GM12892 (cell line): ENCODE measurements at regions not wholly inside any gene's neighbourhood (a gene's known extent, or its start where the extent isn't known, plus 50 kb on each side); places are given as distances from the start of the nearest gene placed in this dataset.

Experiments used
- POLR2A ChIP-seq: IDR thresholded peaks from 2 replicates; pipeline ENCODE4 v1.6.1; 2011; ENCODE audit warnings: low read depth, low read length, control low read depth
- POLR2AphosphoS5 ChIP-seq: IDR thresholded peaks from 2 replicates; pipeline ENCODE4 v1.6.1; 2011; ENCODE audit warnings: low read depth, low read length, control low read depth
- TAF1 ChIP-seq: IDR thresholded peaks from 2 replicates; pipeline ENCODE4 v1.6.1; 2011; ENCODE audit warnings: low read depth, mild to moderate bottlenecking, control low read depth, low read length, borderline replicate concordance

DNA sequence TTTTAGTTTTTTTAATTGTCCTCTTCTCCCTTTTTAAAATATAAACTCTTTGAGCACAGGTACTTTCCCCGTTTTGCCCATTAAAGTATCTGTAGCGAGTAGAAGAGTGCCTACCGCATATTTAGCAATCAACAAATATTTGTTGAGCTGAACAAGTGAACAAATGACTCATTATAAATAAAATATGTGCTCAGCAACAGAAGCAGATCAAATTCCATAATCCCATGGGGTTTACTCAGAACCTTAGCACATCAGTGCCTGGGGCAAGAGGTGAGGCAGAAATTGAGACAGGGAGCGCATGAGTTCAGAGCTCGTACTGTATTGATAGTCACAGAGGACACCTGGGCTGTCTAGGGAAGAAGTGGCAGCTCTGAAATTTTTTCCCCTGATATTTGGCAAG, 161.0 kb downstream of the SEM1 start:
- TF ChIP-seq POLR2AphosphoS5 = no peak
- no peak for TF ChIP-seq POLR2A
- no peak for TF ChIP-seq TAF1
